ENCODE measurements at regions not wholly inside any gene's neighbourhood (a gene's known extent, or its start where the extent isn't known, plus 50 kb on each side); places are given as distances from the start of the nearest gene placed in this dataset.

DNA sequence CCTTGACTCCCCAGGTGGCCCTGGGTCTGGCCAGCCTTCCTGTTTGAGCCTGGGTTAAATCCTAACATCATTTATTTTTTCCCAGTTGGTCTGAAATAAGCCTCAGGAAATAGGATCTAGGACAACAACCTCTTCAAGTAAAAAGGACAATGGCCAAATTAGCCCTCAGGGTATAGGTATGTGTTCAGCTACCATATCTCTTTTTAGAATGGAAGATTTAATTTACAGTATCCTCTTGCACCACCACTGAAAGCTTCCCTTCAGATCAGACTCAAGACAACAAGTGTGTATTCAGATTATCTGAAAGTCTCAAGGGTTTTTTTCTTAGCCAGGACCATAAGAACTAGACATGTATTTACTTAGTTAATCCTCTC is 61.6 kb upstream of the CXCR4 start:
- TF ChIP-seq, protein P1, sequence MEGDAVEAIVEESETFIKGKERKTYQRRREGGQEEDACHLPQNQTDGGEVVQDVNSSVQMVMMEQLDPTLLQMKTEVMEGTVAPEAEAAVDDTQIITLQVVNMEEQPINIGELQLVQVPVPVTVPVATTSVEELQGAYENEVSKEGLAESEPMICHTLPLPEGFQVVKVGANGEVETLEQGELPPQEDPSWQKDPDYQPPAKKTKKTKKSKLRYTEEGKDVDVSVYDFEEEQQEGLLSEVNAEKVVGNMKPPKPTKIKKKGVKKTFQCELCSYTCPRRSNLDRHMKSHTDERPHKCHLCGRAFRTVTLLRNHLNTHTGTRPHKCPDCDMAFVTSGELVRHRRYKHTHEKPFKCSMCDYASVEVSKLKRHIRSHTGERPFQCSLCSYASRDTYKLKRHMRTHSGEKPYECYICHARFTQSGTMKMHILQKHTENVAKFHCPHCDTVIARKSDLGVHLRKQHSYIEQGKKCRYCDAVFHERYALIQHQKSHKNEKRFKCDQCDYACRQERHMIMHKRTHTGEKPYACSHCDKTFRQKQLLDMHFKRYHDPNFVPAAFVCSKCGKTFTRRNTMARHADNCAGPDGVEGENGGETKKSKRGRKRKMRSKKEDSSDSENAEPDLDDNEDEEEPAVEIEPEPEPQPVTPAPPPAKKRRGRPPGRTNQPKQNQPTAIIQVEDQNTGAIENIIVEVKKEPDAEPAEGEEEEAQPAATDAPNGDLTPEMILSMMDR (conservative IDR thresholded peaks at IDR 0.05; ENCODE audit: low read depth, low read length), result no peak
- no peak for TF ChIP-seq EZH2 (IDR thresholded peaks at IDR 0.05; ENCODE audit: borderline replicate concordance, low read depth, low read length, poor library complexity, severe bottlenecking)
